PFSK-1 (cell line): ENCODE measurements at regions not wholly inside any gene's neighbourhood (a gene's known extent, or its start where the extent isn't known, plus 50 kb on each side); places are given as distances from the start of the nearest gene placed in this dataset.

ENCODE experiments used
- FOXP2 ChIP-seq: optimal IDR thresholded peaks from 2 replicates; pipeline ENCODE3; 2011; ENCODE audit warnings: borderline replicate concordance, control low read depth, inconsistent platforms; ENCODE audit not compliant: insufficient read depth; ENCODE audit errors: extremely low read length, extremely low read depth
- POLR2AphosphoS5 ChIP-seq: IDR thresholded peaks from 2 replicates; pipeline ENCODE4 v1.6.1; 2012; ENCODE audit warnings: low read depth, mild to moderate bottlenecking, control low read depth, low read length, moderate library complexity
- REST ChIP-seq, 2 experiments: IDR thresholded peaks; 2 replicates each; pipeline versions ENCODE4 v1.6.1 to v1.8.0; 2011 to 2012; ENCODE audit warnings: low read depth in 2 of 2, low read length in 2 of 2, control low read depth in 1 of 2, inconsistent platforms in 1 of 2, mild to moderate bottlenecking in 1 of 2, moderate library complexity in 1 of 2; ENCODE audit not compliant: insufficient read depth in 1 of 2
- SIN3A ChIP-seq: IDR thresholded peaks from 2 replicates; pipeline ENCODE4 v1.6.1; 2012; ENCODE audit warnings: mild to moderate bottlenecking, low read length, moderate library complexity, borderline replicate concordance; ENCODE audit not compliant: insufficient read depth
- TAF1 ChIP-seq: IDR thresholded peaks from 2 replicates; pipeline ENCODE4 v1.6.1; 2012; ENCODE audit warnings: low read length, control low read depth, borderline replicate concordance; ENCODE audit not compliant: insufficient read depth

- TF ChIP-seq POLR2AphosphoS5 = no peak
- TF ChIP-seq FOXP2 = no peak
- TF ChIP-seq TAF1 = no peak
Observed at GRCh38 chr4:30968926-30969325, 248.8 kb downstream of the PCDH7 start.

GRCh38 chr4:30972542-30972941 is 252.4 kb downstream of the PCDH7 start:
- TF ChIP-seq SIN3A (no peak), FOXP2 (no peak), REST (IDR thresholded peaks at IDR 0.05; ENCODE audit: insufficient read depth in 1 of 2, low read depth in 2 of 2, low read length in 2 of 2) (no peak)

- TF ChIP-seq TAF1 (no peak), REST (IDR thresholded peaks at IDR 0.05; ENCODE audit: insufficient read depth in 1 of 2, low read depth in 2 of 2, low read length in 2 of 2) (no peak), SIN3A (no peak), FOXP2 (no peak), POLR2AphosphoS5 (no peak)
Observed at GRCh38 chr4:30973993-30974392, 253.8 kb downstream of the PCDH7 start.

GRCh38 chr4:30979402-30979801 is 259.2 kb downstream of the PCDH7 start:
- TF ChIP-seq SIN3A (no peak), TAF1 (no peak), POLR2AphosphoS5 (no peak), FOXP2 (no peak)

- TF ChIP-seq REST (IDR thresholded peaks at IDR 0.05; ENCODE audit: insufficient read depth in 1 of 2, low read depth in 2 of 2, low read length in 2 of 2) (no peak), POLR2AphosphoS5 (no peak), SIN3A (no peak), FOXP2 (no peak), TAF1 (no peak)
Observed at GRCh38 chr4:30989508-30989907, 269.3 kb downstream of the PCDH7 start.

- no peak for TF ChIP-seq TAF1
- TF ChIP-seq REST (IDR thresholded peaks at IDR 0.05; ENCODE audit: insufficient read depth in 1 of 2, low read depth in 2 of 2, low read length in 2 of 2) = no peak
- TF ChIP-seq FOXP2 = no peak
- no peak for TF ChIP-seq SIN3A
- no peak for TF ChIP-seq POLR2AphosphoS5
Observed at GRCh38 chr4:30996841-30997240, 276.7 kb downstream of the PCDH7 start.
